ENCODE measurements at regions not wholly inside any gene's neighbourhood (a gene's known extent, or its start where the extent isn't known, plus 50 kb on each side); places are given as distances from the start of the nearest gene placed in this dataset.

DNA sequence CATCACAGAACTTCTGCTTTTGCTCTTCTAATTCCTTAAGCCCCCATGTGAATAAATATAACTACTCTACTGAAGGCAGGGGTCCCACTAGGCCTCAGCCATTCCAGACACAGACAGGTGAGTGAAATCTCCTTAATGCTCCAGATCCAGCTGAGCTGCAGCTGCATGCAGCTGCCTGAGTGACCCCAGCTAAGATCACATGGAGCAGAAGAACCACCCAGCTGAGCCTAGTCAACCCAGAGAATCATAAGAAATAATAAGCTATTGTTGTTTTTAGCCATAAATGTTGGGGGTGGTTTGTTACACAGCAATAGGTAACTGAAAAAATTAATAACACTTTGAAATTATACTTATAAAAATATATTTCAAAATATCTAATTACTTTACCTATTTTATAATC is 220.3 kb downstream of the SIPA1L2 start:
- H3K4me3 Mint-ChIP-seq: no peak overlapping the region
- H3K27me3 Mint-ChIP-seq (ENCODE audit: low read depth): peaks cover 2% of the 10 kb centered on the region
- no peaks in the 10 kb centered on the region for H3K4me1 Mint-ChIP-seq (ENCODE audit: low read depth)
- H3K9me3 Mint-ChIP-seq: peaks cover 5% of the 10 kb centered on the region
- no peak for DNase-seq (ENCODE audit: low spot score)
- no peaks in the 10 kb centered on the region for H3K36me3 Mint-ChIP-seq (ENCODE audit: low read depth)
- no peak overlapping the region for H3K27ac Mint-ChIP-seq

DNA sequence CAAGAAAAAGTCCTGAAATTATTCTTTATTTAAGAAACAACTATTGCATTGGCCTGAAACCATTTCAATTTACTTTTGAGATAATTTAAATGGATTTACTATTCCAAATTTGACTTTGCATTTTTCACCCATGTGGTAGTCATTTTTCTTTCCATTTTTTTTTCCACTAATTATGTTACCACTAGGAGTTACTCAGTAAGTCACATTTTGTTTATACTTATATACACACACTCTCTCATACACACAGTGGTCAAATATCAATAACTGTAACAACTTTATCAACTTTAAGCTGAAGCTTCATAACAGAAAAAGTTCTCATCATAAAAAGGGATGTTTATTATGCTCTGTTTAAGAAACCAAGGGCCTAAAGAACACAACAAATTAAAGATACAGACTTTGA is 222.8 kb downstream of the SIPA1L2 start:
- Mint-ChIP-seq H3K4me3 (no peak overlapping the region), H3K27me3 (ENCODE audit: low read depth) (peaks cover 2% of the 10 kb centered on the region), H3K4me1 (ENCODE audit: low read depth) (no peaks in the 10 kb centered on the region), H3K27ac (no peak overlapping the region), H3K9me3 (peaks cover 5% of the 10 kb centered on the region), H3K36me3 (ENCODE audit: low read depth) (no peaks in the 10 kb centered on the region)
- no peak for DNase-seq (ENCODE audit: low spot score)

DNA sequence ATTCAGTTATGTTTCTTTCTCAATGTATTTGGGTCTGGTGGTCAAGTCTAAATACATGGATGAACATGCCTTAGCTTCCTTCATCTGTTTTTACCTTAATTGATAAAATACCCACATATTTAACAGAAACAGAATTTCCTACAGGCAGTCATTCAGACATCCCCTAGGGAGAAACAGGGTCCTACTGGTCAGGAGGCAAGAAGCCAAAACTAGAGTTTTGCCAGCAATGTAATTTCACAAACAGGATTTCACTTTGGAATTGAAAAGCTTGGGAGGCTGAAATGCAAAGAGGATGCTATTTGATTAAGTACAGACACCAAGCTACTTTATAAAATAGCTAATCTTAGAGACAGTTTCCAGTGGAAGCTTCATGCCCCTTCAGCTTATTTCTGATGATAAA is 224.2 kb downstream of the SIPA1L2 start:
- Mint-ChIP-seq H3K36me3 (ENCODE audit: low read depth) (no peaks in the 10 kb centered on the region), H3K27ac (no peak overlapping the region), H3K4me1 (ENCODE audit: low read depth) (no peaks in the 10 kb centered on the region), H3K9me3 (peaks cover 5% of the 10 kb centered on the region), H3K27me3 (ENCODE audit: low read depth) (peaks cover 2% of the 10 kb centered on the region), H3K4me3 (no peak overlapping the region)
- DNase-seq (ENCODE audit: low spot score): no peak

DNA sequence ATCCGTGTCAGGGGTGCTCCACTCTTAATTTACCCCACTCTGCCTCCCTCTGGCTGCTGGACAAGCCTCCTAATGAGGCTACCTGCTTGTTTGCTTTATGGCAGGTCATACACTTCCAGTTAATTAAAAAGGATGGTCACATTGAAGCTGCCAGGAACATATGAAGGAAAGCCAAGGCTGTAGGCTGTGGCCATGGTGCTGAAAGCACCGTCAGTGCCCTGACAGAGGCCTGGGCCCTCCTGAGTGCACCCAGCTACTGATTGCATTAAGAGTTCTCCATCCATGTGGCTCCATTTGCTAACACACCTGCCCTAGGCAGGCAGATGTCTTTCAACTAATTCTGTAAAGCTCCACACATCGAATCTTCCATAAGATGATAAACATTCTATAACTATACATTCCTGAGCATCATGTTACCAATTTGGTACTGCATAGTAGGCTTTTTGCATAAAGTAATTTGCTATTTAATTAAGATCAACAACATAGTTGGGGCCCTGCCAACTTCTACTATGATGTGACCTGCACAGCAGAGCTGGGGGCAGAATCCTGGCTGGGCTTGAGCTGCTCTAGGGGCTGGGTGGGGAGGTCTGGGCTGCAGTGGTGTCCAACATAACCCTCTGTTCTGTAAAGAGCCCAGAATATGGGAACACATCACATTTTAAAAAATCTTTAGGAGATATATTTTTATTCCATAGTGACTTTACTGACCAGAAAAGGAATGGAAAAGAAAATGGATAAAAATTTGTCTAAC is 224.8 kb downstream of the SIPA1L2 start:
- no peak for DNase-seq (ENCODE audit: low spot score)
- peaks cover 5% of the 10 kb centered on the region for H3K9me3 Mint-ChIP-seq
- no peaks in the 10 kb centered on the region for H3K4me1 Mint-ChIP-seq (ENCODE audit: low read depth)
- no peaks in the 10 kb centered on the region for H3K36me3 Mint-ChIP-seq (ENCODE audit: low read depth)
- H3K4me3 Mint-ChIP-seq: no peak overlapping the region
- H3K27ac Mint-ChIP-seq: no peak overlapping the region
- peaks cover 2% of the 10 kb centered on the region for H3K27me3 Mint-ChIP-seq (ENCODE audit: low read depth)

DNA sequence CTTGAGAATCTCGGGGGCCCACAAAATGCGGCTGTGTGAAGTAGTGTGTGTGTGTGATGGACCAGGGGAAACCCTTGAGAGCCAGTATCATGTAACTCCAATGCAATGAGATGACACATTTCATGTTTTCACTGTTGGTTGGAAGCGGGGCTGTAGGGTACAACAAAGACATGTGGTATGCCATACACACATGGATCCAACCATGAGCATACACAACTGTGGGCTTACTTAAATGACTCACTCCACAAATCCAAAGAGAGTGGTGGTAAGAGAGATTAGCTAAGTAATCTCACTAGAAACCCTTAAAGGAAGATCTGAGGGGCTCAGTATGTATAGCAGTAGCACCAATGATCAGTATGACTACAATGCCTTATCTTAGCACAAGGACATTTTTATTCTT is 225.7 kb downstream of the SIPA1L2 start:
- Mint-ChIP-seq H3K36me3 (ENCODE audit: low read depth) (no peaks in the 10 kb centered on the region), H3K9me3 (peaks cover under 1% of the 10 kb centered on the region), H3K4me3 (no peak overlapping the region), H3K27ac (no peak overlapping the region), H3K27me3 (ENCODE audit: low read depth) (peaks cover 2% of the 10 kb centered on the region), H3K4me1 (ENCODE audit: low read depth) (no peaks in the 10 kb centered on the region)
- DNase-seq (ENCODE audit: low spot score): no peak

DNA sequence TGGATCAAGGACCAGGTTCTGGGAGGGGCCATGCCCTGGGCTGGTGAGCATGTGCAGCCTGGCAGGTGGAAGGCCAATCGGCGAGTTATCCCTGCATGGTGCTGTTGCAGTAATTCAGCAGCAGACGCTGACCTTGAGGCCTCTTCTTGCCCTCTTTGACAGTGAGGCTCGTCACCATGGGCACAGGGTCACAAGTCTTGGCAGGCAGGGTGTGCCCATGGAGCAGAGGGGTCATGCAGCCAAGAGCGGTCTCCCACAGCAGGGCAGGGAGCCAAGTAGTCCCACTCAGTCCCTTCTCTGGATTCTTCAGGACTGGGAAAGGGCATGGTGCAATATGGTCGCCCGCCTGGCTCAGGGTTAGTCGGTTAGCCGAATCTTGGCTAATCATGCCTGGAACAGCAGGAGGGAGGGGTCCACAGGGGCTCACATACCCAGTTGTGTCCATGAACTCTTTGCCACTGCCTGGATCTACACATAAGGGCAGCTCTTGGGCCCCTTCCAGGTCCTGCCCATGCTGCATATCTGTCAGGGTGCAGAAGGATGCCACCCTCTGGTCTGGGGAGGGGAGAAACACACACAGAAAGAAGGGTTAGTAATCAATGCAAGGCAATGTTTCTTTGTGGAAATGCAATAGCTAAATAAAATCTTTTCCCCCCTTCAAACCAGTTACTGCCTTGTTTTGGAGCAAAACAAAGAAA is 226.8 kb downstream of the SIPA1L2 start:
- no peak overlapping the region for H3K4me3 Mint-ChIP-seq
- H3K27ac Mint-ChIP-seq: no peak overlapping the region
- H3K36me3 Mint-ChIP-seq (ENCODE audit: low read depth): no peaks in the 10 kb centered on the region
- peaks cover 2% of the 10 kb centered on the region for H3K27me3 Mint-ChIP-seq (ENCODE audit: low read depth)
- H3K9me3 Mint-ChIP-seq: no peaks in the 10 kb centered on the region
- no peak for DNase-seq (ENCODE audit: low spot score)
- no peaks in the 10 kb centered on the region for H3K4me1 Mint-ChIP-seq (ENCODE audit: low read depth)

DNA sequence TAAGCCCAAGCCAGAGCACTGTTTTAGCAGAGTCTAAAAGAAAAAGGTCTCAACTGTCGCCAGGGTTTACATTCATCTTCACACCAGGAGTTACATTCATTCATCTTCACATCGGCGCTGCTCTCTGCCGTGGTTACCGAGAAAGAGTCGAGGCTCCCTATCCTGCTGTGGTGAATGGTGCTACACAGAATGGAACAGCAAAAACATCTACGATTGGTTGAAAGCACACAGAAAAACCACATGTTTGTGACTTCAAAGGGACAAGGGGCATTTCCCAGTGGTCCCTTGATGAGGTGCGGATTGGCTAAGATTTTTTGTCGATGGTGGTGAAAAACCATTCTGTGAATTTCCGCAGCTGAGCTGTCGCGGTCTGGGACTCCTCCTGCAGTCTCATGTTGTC is 231.1 kb downstream of the SIPA1L2 start:
- no peaks in the 10 kb centered on the region for H3K4me1 Mint-ChIP-seq (ENCODE audit: low read depth)
- H3K9me3 Mint-ChIP-seq: no peaks in the 10 kb centered on the region
- no peaks in the 10 kb centered on the region for H3K36me3 Mint-ChIP-seq (ENCODE audit: low read depth)
- H3K4me3 Mint-ChIP-seq: no peak overlapping the region
- H3K27me3 Mint-ChIP-seq (ENCODE audit: low read depth): peaks cover 3% of the 10 kb centered on the region
- no peak overlapping the region for H3K27ac Mint-ChIP-seq
- DNase-seq (ENCODE audit: low spot score): no peak

DNA sequence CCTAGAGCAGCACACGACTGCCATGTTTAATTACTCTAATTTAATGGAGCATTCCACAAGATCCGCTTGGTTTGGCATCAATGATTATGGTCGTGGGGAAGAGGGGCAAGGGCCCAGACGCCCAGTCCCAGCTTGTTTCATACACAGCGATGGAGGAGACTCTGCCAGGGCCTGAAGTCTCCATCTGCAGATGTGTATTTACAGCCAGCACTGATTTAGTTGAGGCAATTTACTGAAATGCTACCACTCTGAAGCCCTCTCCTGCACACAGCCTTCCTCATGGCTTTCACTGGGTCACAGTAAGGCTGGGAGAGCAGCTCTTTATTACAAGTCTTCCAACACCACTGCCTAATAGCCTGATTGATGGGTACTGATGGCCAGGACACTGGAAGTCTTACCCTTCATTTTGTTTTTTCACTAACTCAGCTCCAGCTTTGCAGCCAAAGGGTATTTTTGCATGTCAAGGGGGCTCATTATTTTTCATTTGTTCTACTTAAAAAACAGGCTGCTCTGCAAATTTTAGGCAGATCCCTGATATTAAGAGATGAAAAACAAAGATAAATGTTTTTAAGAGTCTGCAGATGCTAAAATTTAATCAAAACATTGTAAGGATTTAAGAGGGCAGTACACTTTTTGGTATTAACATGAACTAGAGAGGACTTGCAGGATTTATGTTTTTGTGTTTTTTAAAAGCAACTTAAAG is 236.3 kb downstream of the SIPA1L2 start:
- H3K27ac Mint-ChIP-seq: no peak overlapping the region

DNA sequence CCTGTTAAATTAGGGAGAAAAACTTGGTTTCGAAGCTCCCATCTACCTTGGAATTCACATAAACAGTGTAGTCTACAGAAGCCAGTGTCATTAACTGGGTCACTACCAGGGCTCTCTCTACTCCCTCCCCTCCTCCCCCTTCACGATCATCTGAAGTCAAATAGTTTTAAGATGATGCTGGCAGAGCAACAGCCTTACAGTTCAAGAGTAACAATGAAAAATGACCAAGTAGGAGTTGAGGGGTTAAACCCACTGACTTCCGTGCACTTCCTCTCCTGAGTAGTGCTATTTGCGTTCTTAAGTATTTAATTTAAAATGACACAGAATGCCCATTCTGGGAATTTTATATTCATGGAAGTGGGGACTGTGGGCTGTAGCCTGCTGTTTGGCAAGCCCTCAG is 236.9 kb downstream of the SIPA1L2 start:
- peaks cover 13% of the 10 kb centered on the region for H3K27me3 Mint-ChIP-seq (ENCODE audit: low read depth)

More for the DNA sequence above, 236.3 kb downstream of the SIPA1L2 start:
- DNase-seq (ENCODE audit: low spot score): no peak
- Mint-ChIP-seq H3K4me1 (ENCODE audit: low read depth) (no peaks in the 10 kb centered on the region), H3K4me3 (no peak overlapping the region), H3K27me3 (ENCODE audit: low read depth) (peaks cover 13% of the 10 kb centered on the region), H3K9me3 (no peaks in the 10 kb centered on the region), H3K36me3 (ENCODE audit: low read depth) (no peaks in the 10 kb centered on the region)

DNA sequence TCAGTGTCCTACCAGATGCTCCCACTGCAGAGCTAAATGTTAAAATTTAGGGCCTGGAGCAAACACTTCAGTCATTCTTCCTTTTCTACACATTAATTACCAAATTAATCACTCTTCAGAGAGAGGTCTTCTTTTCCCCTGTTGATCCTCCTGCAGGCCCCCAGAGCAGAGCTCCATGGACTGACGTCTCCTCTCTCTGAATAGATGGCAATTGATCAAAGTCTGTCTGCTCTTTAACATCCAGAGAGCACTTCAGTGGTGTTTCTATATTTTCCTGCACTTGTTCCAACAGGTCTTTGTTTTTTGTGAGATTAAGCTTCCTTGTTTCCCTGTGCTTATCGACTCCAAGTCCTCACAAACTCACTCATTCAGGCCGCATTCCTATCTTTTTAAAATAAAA is 239.3 kb downstream of the SIPA1L2 start:
- no peak overlapping the region for H3K4me3 Mint-ChIP-seq
- no peaks in the 10 kb centered on the region for H3K9me3 Mint-ChIP-seq
- no peaks in the 10 kb centered on the region for H3K36me3 Mint-ChIP-seq (ENCODE audit: low read depth)
- no peak for DNase-seq (ENCODE audit: low spot score)
- no peaks in the 10 kb centered on the region for H3K4me1 Mint-ChIP-seq (ENCODE audit: low read depth)
- no peak overlapping the region for H3K27ac Mint-ChIP-seq
- peaks cover 13% of the 10 kb centered on the region for H3K27me3 Mint-ChIP-seq (ENCODE audit: low read depth)

More for the DNA sequence above, 236.9 kb downstream of the SIPA1L2 start:
- Mint-ChIP-seq H3K36me3 (ENCODE audit: low read depth) (no peaks in the 10 kb centered on the region), H3K4me1 (ENCODE audit: low read depth) (no peaks in the 10 kb centered on the region), H3K27ac (no peak overlapping the region), H3K4me3 (no peak overlapping the region), H3K9me3 (no peaks in the 10 kb centered on the region)
- no peak for DNase-seq (ENCODE audit: low spot score)

DNA sequence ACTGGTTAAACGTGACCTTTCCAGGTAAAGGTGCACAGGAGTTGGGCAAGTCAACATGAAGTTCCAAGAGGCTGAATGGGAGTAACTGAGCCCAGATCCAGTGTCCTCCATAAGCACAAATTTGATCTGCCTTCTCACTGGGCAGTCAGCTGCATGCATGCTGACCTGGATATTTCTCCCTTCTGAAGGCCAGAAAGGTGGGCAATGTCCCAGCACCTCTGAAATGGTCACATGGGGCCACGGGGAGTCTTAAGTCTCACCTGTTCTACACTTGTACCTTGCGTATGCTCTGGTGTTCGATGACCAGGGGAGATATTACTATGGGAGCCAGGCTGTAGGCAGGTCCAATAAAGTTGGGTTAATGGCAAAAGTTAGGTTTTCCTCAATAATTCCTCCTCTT is 240.2 kb downstream of the SIPA1L2 start:
- Mint-ChIP-seq H3K36me3 (ENCODE audit: low read depth) (no peaks in the 10 kb centered on the region), H3K27ac (no peak overlapping the region), H3K27me3 (ENCODE audit: low read depth) (peaks cover 13% of the 10 kb centered on the region), H3K4me1 (ENCODE audit: low read depth) (no peaks in the 10 kb centered on the region), H3K4me3 (no peak overlapping the region), H3K9me3 (no peaks in the 10 kb centered on the region)
- no peak for DNase-seq (ENCODE audit: low spot score)

DNA sequence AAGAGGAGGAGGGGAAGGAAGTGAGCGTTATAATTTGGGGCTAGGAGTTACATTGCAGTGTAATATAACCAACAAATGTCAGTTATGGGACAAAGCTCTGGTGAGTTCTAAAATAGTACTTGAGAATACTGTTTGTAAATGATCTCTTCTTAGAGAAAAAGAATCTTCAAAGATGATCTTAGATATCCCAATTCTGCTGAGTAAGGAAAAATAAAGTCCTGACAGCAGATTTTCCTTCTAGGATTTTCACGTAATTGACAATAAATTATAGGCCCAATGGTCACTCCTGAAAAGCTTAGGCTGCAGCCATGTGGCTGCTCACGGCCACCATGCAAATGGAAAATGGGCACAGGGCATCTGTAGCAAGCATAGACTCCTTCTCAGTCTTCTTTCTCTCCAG is 241.6 kb downstream of the SIPA1L2 start:
- no peaks in the 10 kb centered on the region for H3K9me3 Mint-ChIP-seq
- no peaks in the 10 kb centered on the region for H3K36me3 Mint-ChIP-seq (ENCODE audit: low read depth)
- H3K27me3 Mint-ChIP-seq (ENCODE audit: low read depth): peaks cover 6% of the 10 kb centered on the region
- H3K27ac Mint-ChIP-seq: no peak overlapping the region
- no peak for DNase-seq (ENCODE audit: low spot score)
- H3K4me1 Mint-ChIP-seq (ENCODE audit: low read depth): no peaks in the 10 kb centered on the region
- H3K4me3 Mint-ChIP-seq: no peak overlapping the region

DNA sequence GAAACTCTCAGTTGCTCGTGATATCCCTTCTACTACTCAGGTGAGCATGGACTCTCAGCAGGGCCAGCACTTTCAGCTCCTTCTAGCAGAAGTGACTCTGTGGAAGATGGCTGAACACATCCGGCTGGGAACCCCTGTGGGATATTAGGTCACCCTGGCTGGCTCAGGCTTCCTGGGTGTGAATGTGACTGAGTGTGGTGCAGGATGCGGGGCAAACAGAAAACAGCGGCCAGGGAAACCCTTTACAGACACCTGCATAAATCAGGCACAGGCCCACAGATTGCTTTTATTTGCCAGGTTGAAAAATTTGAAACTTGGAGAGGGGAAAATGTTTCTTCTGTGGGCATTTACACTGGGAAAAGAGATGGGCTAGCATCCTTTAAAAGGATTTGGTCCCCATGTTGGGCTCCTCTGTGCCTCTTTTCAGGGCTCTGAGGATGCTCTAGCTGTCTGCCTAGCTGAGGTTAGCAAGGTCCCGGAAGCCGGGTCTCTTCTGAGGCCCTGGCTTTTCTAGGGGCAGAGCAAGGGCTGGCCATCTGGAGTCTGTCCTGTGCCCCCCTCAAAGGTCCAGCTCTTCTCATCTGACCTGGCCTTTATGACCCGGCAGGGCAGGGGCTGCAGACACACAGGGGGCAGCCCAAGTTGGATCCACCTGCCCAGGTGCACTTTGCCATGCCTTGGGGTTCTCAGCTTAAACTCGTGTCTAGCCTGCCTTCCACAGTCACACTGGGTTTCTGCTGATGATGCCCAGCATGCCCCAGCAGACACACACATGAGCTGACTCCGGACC is 243.0 kb downstream of the SIPA1L2 start:
- DNase-seq (ENCODE audit: low spot score): no peak
- H3K27me3 Mint-ChIP-seq (ENCODE audit: low read depth): peaks cover 4% of the 10 kb centered on the region
- H3K4me1 Mint-ChIP-seq (ENCODE audit: low read depth): no peaks in the 10 kb centered on the region
- no peak overlapping the region for H3K27ac Mint-ChIP-seq
- H3K4me3 Mint-ChIP-seq: no peak overlapping the region
- no peaks in the 10 kb centered on the region for H3K36me3 Mint-ChIP-seq (ENCODE audit: low read depth)
- H3K9me3 Mint-ChIP-seq: no peaks in the 10 kb centered on the region

DNA sequence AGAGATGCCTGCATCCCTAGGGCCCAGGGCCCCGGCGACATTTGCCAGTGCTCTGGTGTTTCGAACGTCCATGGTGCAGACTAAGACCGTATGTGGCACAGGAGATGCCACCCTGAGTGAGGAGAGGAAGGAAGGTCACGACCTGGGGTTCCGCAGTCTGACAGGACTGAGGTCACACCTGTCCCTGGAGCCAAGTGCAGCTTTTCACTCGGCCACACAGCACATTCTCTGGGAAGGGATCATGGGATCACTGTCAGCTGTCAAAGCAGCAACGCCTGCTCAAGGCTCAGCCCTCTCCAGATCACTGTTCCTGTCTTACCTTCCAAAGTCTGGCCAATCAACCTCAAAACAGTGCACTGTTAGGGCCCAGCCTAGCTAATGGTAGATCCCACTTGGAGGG is 243.6 kb downstream of the SIPA1L2 start:
- Mint-ChIP-seq H3K4me1 (ENCODE audit: low read depth) (no peaks in the 10 kb centered on the region), H3K9me3 (no peaks in the 10 kb centered on the region), H3K4me3 (no peak overlapping the region), H3K27ac (no peak overlapping the region), H3K27me3 (ENCODE audit: low read depth) (peaks cover 4% of the 10 kb centered on the region), H3K36me3 (ENCODE audit: low read depth) (no peaks in the 10 kb centered on the region)
- DNase-seq (ENCODE audit: low spot score): no peak

Measured in T-helper 2 cell treated with Interferon-gamma antibody and Interleukin-4, amounts not matched to agents 5 μg/mL and 100 μg/mL, for 36 hours (primary cell).